Liver (tissue), 8 donors: ENCODE measurements at regions not wholly inside any gene's neighbourhood (a gene's known extent, or its start where the extent isn't known, plus 50 kb on each side); places are given as distances from the start of the nearest gene placed in this dataset.

Experiments
- DNase-seq: peaks from one replicate; pipeline ENCODE4 v3.0.0-alpha.2; 2017; ENCODE audit warnings: low spot score
- H3K27ac ChIP-seq, 2 donors: one replicate each; pipeline ENCODE4 v1.7.0; 2013; ENCODE audit warnings: inconsistent platforms in 2 of 2, low read length in 2 of 2, control low read depth in 1 of 2, low read depth in 1 of 2, mild to moderate bottlenecking in 1 of 2
- H3K27me3 ChIP-seq, 4 donors: one replicate each; pipeline versions ENCODE4 v1.6.1 to v1.7.0; 2013; ENCODE audit warnings: low read length in 3 of 4, inconsistent platforms in 1 of 4, mild to moderate bottlenecking in 1 of 4, moderate library complexity in 1 of 4; ENCODE audit not compliant: control insufficient read depth in 4 of 4, insufficient read depth in 4 of 4
- H3K36me3 ChIP-seq, 4 donors: one replicate each; pipeline versions ENCODE4 v1.6.1 to v1.7.0; 2013; ENCODE audit warnings: low read length in 3 of 4, mild to moderate bottlenecking in 3 of 4, low read depth in 1 of 4, moderate library complexity in 1 of 4; ENCODE audit not compliant: control insufficient read depth in 4 of 4, insufficient read depth in 3 of 4
- H3K4me1 ChIP-seq, 4 donors: one replicate each; pipeline versions ENCODE4 v1.6.1 to v1.7.0; 2013; ENCODE audit warnings: low read length in 3 of 4, mild to moderate bottlenecking in 3 of 4, moderate library complexity in 1 of 4; ENCODE audit not compliant: control insufficient read depth in 4 of 4, insufficient read depth in 4 of 4
- H3K4me3 ChIP-seq, 3 donors: one replicate each; pipeline versions ENCODE4 v1.6.1 to v1.7.0; 2013; ENCODE audit warnings: low read length in 3 of 3, control low read depth in 1 of 3, low read depth in 1 of 3, mild to moderate bottlenecking in 1 of 3
- H3K9ac ChIP-seq, 2 donors: one replicate each; pipeline ENCODE4 v1.7.0; 2013; ENCODE audit warnings: low read length in 2 of 2, mild to moderate bottlenecking in 2 of 2, moderate library complexity in 2 of 2, control low read depth in 1 of 2, low read depth in 1 of 2
- H3K9me3 ChIP-seq, 4 donors: one replicate each; pipeline versions ENCODE4 v1.6.1 to v1.7.0; 2013; ENCODE audit warnings: low read length in 3 of 4; ENCODE audit not compliant: control insufficient read depth in 4 of 4
- EGR1 ChIP-seq, 2 donors: IDR thresholded peaks; 2 replicates each; pipeline ENCODE4 v1.6.1; 2016 to 2018; ENCODE audit warnings: antibody characterized with exemption in 2 of 2, low read depth in 2 of 2
- FOXA1 ChIP-seq: IDR thresholded peaks from 2 replicates; pipeline ENCODE4 v1.6.1; 2016; ENCODE audit warnings: antibody characterized with exemption
- FOXA2 ChIP-seq: IDR thresholded peaks from 2 replicates; pipeline ENCODE4 v1.6.1; 2016; ENCODE audit warnings: antibody characterized with exemption
- GABPA ChIP-seq, 2 donors: IDR thresholded peaks in 1 of 2; conservative IDR thresholded peaks in 1 of 2; 2 replicates each; pipeline ENCODE4 v1.6.1; 2016; ENCODE audit warnings: antibody characterized with exemption in 2 of 2, mild to moderate bottlenecking in 1 of 2, moderate library complexity in 1 of 2
- HNF4A ChIP-seq, 2 donors: conservative IDR thresholded peaks; 2 replicates each; pipeline ENCODE4 v1.6.1; 2016; ENCODE audit warnings: antibody characterized with exemption in 2 of 2, mild to moderate bottlenecking in 2 of 2
- HNF4G ChIP-seq: IDR thresholded peaks from 2 replicates; pipeline ENCODE4 v1.6.1; 2016; ENCODE audit warnings: antibody characterized with exemption
- JUND ChIP-seq, 2 donors: IDR thresholded peaks; 2 replicates each; pipeline ENCODE4 v1.6.1; 2016; ENCODE audit warnings: antibody characterized with exemption in 2 of 2
- NR2F2 ChIP-seq: IDR thresholded peaks from 2 replicates; pipeline ENCODE4 v1.6.1; 2016; ENCODE audit warnings: antibody characterized with exemption
- RAD21 ChIP-seq, 2 donors: IDR thresholded peaks; 2 replicates each; pipeline ENCODE4 v1.6.1; 2016; ENCODE audit warnings: antibody characterized with exemption in 2 of 2, mild to moderate bottlenecking in 2 of 2
- RXRA ChIP-seq, 2 donors: IDR thresholded peaks; 2 replicates each; pipeline ENCODE4 v1.6.1; 2017 to 2018; ENCODE audit warnings: antibody characterized with exemption in 2 of 2, mild to moderate bottlenecking in 1 of 2
- SP1 ChIP-seq: IDR thresholded peaks from 2 replicates; pipeline ENCODE4 v1.6.1; 2018; ENCODE audit warnings: antibody characterized with exemption, mild to moderate bottlenecking
- TAF1 ChIP-seq: conservative IDR thresholded peaks from 2 replicates; pipeline ENCODE4 v1.6.1; 2016; ENCODE audit warnings: antibody characterized with exemption, mild to moderate bottlenecking
- YY1 ChIP-seq: IDR thresholded peaks from 2 replicates; pipeline ENCODE4 v1.6.1; 2016; ENCODE audit warnings: antibody characterized with exemption, mild to moderate bottlenecking
- WGBS: extraction: QIAGEN DNeasy Blood & Tissue Kit; methylation state at CpG from one replicate; pipeline ENCODE4 v1.1.7; 2013; 5-methylcytosine and 5-hydroxymethylcytosine counted together
- TF ChIP-seq, protein P1 (sequence below): IDR thresholded peaks from 2 replicates; pipeline ENCODE4 v1.6.1; 2016; ENCODE audit warnings: antibody characterized with exemption, mild to moderate bottlenecking
- TF ChIP-seq, protein P2 (sequence below): IDR thresholded peaks from 2 replicates; pipeline ENCODE4 v1.6.1; 2016; ENCODE audit warnings: antibody characterized with exemption
- TF ChIP-seq, protein P3 (sequence below): IDR thresholded peaks from 2 replicates; pipeline ENCODE4 v1.6.1; 2016; ENCODE audit warnings: antibody characterized with exemption
- TF ChIP-seq, protein P4 (sequence below): IDR thresholded peaks from 2 replicates; pipeline ENCODE4 v1.6.1; 2016; ENCODE audit warnings: antibody characterized with exemption
- TF ChIP-seq, protein P5 (sequence below): fragments of 150-350 bp; IDR thresholded peaks from 2 replicates; pipeline ENCODE4 v1.5.1; 2017; ENCODE audit warnings: improper control_type of control experiment, low read depth, low read length; ENCODE audit not compliant: missing input control
- donor health status: healthy.
- donor health status: healthy.
- donor health status: healthy.
- donor health status: healthy.
- donor health status: healthy.

DNA sequence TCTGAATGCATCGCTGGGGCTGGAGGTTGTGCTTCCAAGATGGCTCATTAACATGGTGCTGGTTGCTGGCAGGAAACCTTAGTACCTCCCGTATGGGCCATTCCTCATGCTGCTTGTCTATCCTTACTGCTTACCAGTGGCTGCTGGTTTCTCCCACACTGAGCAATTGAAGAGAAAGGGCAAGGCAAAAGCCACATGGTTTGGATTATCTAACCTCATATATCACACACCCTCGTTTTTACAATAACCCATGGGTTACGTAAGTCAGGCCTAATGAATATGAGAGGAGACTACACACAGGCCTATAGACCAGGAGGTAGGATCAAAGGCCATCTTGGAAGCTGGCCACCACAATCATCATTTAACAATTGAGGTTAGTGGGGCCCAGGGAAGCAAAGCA is 141.8 kb upstream of the EDNRA start:
- Histone ChIP-seq H3K27me3 (no peaks in the 10 kb centered on the region), H3K27ac (no peak overlapping the region), H3K4me3 (no peak overlapping the region), H3K36me3 (no peaks in the 10 kb centered on the region), H3K9ac (no peak overlapping the region), H3K4me1 (no peaks in the 10 kb centered on the region), H3K9me3 (no peaks in the 10 kb centered on the region)
- no peak for DNase-seq
- 76% methylated on average over 4 of the region's 4 CpGs for WGBS
- TF ChIP-seq, protein P1, sequence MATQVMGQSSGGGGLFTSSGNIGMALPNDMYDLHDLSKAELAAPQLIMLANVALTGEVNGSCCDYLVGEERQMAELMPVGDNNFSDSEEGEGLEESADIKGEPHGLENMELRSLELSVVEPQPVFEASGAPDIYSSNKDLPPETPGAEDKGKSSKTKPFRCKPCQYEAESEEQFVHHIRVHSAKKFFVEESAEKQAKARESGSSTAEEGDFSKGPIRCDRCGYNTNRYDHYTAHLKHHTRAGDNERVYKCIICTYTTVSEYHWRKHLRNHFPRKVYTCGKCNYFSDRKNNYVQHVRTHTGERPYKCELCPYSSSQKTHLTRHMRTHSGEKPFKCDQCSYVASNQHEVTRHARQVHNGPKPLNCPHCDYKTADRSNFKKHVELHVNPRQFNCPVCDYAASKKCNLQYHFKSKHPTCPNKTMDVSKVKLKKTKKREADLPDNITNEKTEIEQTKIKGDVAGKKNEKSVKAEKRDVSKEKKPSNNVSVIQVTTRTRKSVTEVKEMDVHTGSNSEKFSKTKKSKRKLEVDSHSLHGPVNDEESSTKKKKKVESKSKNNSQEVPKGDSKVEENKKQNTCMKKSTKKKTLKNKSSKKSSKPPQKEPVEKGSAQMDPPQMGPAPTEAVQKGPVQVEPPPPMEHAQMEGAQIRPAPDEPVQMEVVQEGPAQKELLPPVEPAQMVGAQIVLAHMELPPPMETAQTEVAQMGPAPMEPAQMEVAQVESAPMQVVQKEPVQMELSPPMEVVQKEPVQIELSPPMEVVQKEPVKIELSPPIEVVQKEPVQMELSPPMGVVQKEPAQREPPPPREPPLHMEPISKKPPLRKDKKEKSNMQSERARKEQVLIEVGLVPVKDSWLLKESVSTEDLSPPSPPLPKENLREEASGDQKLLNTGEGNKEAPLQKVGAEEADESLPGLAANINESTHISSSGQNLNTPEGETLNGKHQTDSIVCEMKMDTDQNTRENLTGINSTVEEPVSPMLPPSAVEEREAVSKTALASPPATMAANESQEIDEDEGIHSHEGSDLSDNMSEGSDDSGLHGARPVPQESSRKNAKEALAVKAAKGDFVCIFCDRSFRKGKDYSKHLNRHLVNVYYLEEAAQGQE = no peak
- TF ChIP-seq RAD21 (IDR thresholded peaks at IDR 0.05) (no peak), FOXA1 (no peak), HNF4G (no peak), YY1 (no peak), NR2F2 (no peak), RXRA (IDR thresholded peaks at IDR 0.05) (no peak), JUND (IDR thresholded peaks at IDR 0.05) (no peak), GABPA (IDR thresholded peaks at IDR 0.05 in 1 of 2, conservative IDR thresholded peaks at IDR 0.05 in 1 of 2) (no peak), FOXA2 (no peak), SP1 (no peak), EGR1 (IDR thresholded peaks at IDR 0.05; ENCODE audit: low read depth in 2 of 2) (no peak), HNF4A (conservative IDR thresholded peaks at IDR 0.05) (no peak), TAF1 (no peak)
- TF ChIP-seq, protein P2, sequence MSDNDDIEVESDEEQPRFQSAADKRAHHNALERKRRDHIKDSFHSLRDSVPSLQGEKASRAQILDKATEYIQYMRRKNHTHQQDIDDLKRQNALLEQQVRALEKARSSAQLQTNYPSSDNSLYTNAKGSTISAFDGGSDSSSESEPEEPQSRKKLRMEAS = no peak
- TF ChIP-seq, protein P3, sequence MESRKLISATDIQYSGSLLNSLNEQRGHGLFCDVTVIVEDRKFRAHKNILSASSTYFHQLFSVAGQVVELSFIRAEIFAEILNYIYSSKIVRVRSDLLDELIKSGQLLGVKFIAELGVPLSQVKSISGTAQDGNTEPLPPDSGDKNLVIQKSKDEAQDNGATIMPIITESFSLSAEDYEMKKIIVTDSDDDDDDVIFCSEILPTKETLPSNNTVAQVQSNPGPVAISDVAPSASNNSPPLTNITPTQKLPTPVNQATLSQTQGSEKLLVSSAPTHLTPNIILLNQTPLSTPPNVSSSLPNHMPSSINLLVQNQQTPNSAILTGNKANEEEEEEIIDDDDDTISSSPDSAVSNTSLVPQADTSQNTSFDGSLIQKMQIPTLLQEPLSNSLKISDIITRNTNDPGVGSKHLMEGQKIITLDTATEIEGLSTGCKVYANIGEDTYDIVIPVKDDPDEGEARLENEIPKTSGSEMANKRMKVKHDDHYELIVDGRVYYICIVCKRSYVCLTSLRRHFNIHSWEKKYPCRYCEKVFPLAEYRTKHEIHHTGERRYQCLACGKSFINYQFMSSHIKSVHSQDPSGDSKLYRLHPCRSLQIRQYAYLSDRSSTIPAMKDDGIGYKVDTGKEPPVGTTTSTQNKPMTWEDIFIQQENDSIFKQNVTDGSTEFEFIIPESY = no peak
- TF ChIP-seq, protein P4, sequence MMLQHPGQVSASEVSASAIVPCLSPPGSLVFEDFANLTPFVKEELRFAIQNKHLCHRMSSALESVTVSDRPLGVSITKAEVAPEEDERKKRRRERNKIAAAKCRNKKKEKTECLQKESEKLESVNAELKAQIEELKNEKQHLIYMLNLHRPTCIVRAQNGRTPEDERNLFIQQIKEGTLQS = no peak
- TF ChIP-seq, protein P5, sequence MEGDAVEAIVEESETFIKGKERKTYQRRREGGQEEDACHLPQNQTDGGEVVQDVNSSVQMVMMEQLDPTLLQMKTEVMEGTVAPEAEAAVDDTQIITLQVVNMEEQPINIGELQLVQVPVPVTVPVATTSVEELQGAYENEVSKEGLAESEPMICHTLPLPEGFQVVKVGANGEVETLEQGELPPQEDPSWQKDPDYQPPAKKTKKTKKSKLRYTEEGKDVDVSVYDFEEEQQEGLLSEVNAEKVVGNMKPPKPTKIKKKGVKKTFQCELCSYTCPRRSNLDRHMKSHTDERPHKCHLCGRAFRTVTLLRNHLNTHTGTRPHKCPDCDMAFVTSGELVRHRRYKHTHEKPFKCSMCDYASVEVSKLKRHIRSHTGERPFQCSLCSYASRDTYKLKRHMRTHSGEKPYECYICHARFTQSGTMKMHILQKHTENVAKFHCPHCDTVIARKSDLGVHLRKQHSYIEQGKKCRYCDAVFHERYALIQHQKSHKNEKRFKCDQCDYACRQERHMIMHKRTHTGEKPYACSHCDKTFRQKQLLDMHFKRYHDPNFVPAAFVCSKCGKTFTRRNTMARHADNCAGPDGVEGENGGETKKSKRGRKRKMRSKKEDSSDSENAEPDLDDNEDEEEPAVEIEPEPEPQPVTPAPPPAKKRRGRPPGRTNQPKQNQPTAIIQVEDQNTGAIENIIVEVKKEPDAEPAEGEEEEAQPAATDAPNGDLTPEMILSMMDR = no peak
